Lung microvascular endothelial cell (primary cell): ENCODE measurements at regions not wholly inside any gene's neighbourhood (a gene's known extent, or its start where the extent isn't known, plus 50 kb on each side); places are given as distances from the start of the nearest gene placed in this dataset.

Experiments
- DNase-seq, 2 donors: peaks; one replicate each; pipeline versions ENCODE4 v3.0.0 to v3.0.0-alpha.2; 2010; ENCODE audit warnings: low read depth in 2 of 2

- DNase-seq = no peak
Observed at GRCh38 chr2:195498839-195499490, 158.1 kb upstream of the SLC39A10 start.

- DNase-seq = peak; percentile 1 to 13
Observed at GRCh38 chr2:195498176-195498575, 158.8 kb upstream of the SLC39A10 start.

- no peak for DNase-seq
Observed at GRCh38 chr2:195496991-195497390, 160.0 kb upstream of the SLC39A10 start.

- no peak for DNase-seq
Observed at GRCh38 chr2:195495966-195496365, 161.1 kb upstream of the SLC39A10 start.

- no peak for DNase-seq
Observed at GRCh38 chr2:195495351-195495750, 161.7 kb upstream of the SLC39A10 start.

- DNase-seq = no peak
Observed at GRCh38 chr2:195494451-195494850, 162.6 kb upstream of the SLC39A10 start.

- no peak for DNase-seq
Observed at GRCh38 chr2:195493416-195493815, 163.6 kb upstream of the SLC39A10 start.

GRCh38 chr2:195490319-195490718 is 166.7 kb upstream of the SLC39A10 start:
- no peak for DNase-seq

GRCh38 chr2:195489101-195489500 is 167.9 kb upstream of the SLC39A10 start:
- no peak for DNase-seq

GRCh38 chr2:195488567-195488966 is 168.5 kb upstream of the SLC39A10 start:
- DNase-seq = no peak

- no peak for DNase-seq
Observed at GRCh38 chr2:195486987-195487644, 169.9 kb upstream of the SLC39A10 start.

- no peak for DNase-seq
Observed at GRCh38 chr2:195486520-195486919, 170.5 kb upstream of the SLC39A10 start.

- DNase-seq = no peak
Observed at GRCh38 chr2:195482010-195482409, 175.0 kb upstream of the SLC39A10 start.

GRCh38 chr2:195480121-195480520 is 176.9 kb upstream of the SLC39A10 start:
- no peak for DNase-seq

GRCh38 chr2:195479407-195479806 is 177.6 kb upstream of the SLC39A10 start:
- no peak for DNase-seq

- DNase-seq = no peak
Observed at GRCh38 chr2:195477996-195478382, 179.0 kb upstream of the SLC39A10 start.

- DNase-seq = no peak
Observed at GRCh38 chr2:195477248-195477995, 179.6 kb upstream of the SLC39A10 start.

GRCh38 chr2:195475336-195475735 is 181.7 kb upstream of the SLC39A10 start:
- DNase-seq = no peak

GRCh38 chr2:195473862-195474261 is 183.2 kb upstream of the SLC39A10 start:
- no peak for DNase-seq

GRCh38 chr2:195472501-195473234 is 184.4 kb upstream of the SLC39A10 start:
- no peak for DNase-seq

- DNase-seq = no peak
Observed at GRCh38 chr2:195471807-195472206, 185.2 kb upstream of the SLC39A10 start.

- DNase-seq = no peak
Observed at GRCh38 chr2:195471163-195471562, 185.9 kb upstream of the SLC39A10 start.
